GM18909 (cell line): ENCODE measurements at regions not wholly inside any gene's neighbourhood (a gene's known extent, or its start where the extent isn't known, plus 50 kb on each side); places are given as distances from the start of the nearest gene placed in this dataset.

ENCODE experiments used
- ATAC-seq: cut with Tn5 transposase; IDR thresholded peaks from one replicate; pipeline ENCODE4 v1.9.1; 2021; ENCODE audit warnings: mild to moderate bottlenecking; ENCODE audit not compliant: unreplicated experiment, poor library complexity

DNA sequence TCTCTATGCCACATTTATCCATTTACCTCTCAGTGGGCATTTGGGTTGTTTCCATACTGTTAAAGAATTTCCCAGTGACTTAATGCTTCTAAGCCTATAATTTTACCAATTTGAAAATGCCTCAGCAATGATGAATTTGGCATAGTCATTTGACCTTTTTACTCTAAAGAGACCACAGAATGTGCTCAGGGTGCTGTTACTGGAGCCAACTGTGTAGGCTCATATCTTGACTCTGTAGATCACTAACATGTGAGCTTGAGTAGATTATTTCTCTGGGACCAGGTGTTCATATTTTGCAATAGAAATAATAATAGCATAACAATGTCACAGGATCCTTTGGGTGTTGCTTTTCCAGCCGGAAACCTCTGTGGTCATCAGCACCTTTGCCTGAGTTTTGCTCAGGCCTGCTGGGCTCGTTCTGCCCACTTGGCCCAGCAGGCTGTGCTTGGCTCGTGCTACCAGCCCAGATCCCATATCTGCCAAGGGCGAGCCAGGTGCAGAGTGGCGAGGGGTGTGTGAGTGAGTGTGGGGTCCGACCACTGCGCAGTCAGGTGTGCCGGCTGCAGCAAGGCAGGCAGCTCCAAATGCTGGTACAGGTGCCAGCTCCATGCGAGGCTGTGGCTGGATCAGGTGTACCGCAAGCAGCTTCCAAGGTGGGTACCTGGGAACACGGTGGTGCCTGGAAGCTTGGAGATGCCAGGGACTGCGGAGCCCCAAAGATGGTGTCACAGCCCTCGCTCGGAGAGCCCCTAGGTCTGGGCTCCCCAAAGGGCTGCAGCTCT is 70.6 kb upstream of the ANK2 start:
- no peak for ATAC-seq

DNA sequence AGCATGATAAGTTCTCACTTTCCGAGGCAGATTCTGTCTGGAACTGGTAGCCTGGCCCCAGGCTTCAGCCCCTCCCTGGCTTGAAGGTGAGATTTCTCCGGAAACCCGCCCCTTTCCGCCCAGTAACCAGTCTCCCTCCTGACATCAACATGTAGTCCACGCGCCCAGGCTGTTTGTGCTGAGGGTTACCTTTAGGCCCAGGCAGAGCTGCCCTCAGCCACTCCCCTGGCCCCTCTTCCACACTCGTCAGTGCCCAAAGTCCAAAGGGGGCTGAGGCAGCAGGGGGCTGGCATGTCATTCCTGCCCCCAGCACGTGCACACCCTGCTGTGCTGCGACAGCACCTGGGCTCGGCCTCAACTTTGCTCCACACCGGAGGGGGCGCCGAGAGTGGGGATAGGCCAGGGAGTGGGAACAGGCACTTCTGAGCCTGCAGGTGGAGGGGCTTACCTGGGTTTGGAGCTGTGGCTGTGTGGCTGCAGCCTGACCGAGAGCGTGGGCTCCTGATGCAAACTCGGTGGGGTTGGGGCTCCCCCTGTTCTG is 69.5 kb upstream of the ANK2 start:
- no peak for ATAC-seq

DNA sequence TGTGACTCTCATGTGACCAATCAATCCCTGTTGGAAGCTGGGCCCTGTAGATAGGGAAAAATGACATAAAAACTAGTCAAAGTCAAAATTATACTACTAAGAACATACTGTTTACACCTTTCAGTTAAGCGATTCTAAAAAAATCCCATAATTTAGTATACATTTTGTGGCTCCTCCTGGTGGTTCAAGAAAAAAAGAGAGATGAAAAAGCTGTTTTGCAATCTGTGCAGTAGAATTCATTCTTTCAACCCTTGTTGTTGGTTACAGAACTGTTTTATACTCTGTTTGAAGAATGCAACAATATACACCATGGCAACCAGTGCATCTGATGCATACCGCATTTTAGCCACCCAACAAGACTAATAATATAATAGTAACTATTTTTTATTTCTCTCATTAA is 66.8 kb upstream of the ANK2 start:
- no peak for ATAC-seq

DNA sequence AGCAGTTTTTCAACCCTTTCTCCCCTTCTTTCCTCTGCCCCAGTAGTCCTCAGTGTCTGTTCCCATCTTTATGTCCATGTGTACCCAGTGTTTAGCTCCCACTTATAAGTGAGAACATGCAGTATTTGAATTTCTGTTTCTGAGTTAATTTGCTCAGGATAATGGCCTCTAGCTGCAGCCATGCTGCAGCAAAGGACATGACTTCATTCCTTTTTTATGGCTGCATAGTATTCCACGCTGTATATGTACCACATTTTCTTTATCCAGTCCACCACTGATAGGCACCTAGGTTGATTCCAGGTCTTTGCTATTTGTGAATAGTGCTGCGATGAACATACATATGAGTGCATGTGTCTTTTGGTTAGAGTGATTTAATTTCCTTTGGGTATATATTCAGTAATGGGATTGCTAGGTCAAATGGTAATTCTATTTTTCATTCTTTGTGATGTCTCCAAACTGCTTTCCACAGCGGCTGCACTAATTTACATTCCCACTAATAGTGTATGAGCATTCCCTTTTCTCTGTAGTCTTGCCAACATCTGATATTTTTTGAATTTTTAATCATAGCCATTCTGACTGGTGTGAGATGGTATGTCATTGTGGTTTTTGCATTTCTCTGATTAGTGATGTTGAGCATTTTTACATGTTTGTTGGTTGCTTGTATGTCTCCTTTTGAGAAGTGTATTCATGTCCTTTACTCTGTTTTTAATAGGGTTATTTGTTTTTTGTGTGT is 54.6 kb upstream of the ANK2 start:
- ATAC-seq: no peak
